ENCODE measurements at regions not wholly inside any gene's neighbourhood (a gene's known extent, or its start where the extent isn't known, plus 50 kb on each side); places are given as distances from the start of the nearest gene placed in this dataset.

DNA sequence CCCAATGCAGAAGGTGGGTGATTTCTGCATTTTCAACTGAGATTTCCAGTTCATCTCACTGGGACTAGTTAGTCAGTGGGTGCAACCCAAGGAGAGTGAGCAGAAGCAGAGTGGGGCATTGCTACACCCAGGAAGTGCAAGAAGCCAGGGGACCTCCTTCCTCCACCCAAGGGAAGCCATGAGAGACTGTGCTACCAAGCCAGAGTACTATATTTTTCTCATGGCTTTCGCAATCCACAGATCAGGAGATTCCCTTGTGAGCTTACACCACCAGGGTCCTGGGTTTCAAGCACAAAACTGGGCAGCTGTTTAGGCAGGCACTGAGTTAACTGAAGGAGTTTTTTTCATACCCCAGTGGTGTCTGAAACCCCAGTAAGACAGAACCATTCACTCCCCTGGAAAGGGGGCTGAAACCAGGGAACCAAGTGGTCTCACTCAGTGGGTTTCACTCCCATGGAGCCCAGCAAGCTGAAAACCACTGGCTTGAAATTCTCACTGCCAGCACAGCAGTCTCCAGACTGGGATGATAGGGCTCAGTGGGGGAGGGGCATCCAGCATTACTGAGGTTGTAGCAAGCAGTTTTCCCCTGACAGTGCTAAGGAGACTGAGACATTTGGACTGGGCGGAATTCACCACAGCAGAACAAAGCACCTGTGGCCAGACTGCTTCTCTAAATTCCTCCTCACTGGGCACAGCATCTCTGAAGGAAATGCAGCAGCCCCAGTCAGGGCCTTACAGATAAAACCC lies 903.4 kb downstream of the TECRL start:
- TF ChIP-seq, protein P1, sequence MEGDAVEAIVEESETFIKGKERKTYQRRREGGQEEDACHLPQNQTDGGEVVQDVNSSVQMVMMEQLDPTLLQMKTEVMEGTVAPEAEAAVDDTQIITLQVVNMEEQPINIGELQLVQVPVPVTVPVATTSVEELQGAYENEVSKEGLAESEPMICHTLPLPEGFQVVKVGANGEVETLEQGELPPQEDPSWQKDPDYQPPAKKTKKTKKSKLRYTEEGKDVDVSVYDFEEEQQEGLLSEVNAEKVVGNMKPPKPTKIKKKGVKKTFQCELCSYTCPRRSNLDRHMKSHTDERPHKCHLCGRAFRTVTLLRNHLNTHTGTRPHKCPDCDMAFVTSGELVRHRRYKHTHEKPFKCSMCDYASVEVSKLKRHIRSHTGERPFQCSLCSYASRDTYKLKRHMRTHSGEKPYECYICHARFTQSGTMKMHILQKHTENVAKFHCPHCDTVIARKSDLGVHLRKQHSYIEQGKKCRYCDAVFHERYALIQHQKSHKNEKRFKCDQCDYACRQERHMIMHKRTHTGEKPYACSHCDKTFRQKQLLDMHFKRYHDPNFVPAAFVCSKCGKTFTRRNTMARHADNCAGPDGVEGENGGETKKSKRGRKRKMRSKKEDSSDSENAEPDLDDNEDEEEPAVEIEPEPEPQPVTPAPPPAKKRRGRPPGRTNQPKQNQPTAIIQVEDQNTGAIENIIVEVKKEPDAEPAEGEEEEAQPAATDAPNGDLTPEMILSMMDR (IDR thresholded peaks at IDR 0.05; ENCODE audit: insufficient read depth, low read depth, low read length, missing control alignments), result no peak
- no peak for DNase-seq (ENCODE audit: low read depth)
- no peak overlapping the region for H3K4me3 ChIP-seq (ENCODE audit: low read depth, low read length)

GRCh38 chr4:63493265-63493664 lies 916.0 kb downstream of the TECRL start:
- no peak for DNase-seq (ENCODE audit: low read depth)
- no peak overlapping the region for H3K4me3 ChIP-seq (ENCODE audit: low read depth, low read length)
- TF ChIP-seq, protein P1 (IDR thresholded peaks at IDR 0.05; ENCODE audit: insufficient read depth, low read depth, low read length, missing control alignments), result no peak

GRCh38 chr4:63492515-63492914 lies 916.7 kb downstream of the TECRL start:
- TF ChIP-seq, protein P1 (IDR thresholded peaks at IDR 0.05; ENCODE audit: insufficient read depth, low read depth, low read length, missing control alignments), result no peak
- H3K4me3 ChIP-seq (ENCODE audit: low read depth, low read length), result no peak overlapping the region
- DNase-seq (ENCODE audit: low read depth), result no peak

DNA sequence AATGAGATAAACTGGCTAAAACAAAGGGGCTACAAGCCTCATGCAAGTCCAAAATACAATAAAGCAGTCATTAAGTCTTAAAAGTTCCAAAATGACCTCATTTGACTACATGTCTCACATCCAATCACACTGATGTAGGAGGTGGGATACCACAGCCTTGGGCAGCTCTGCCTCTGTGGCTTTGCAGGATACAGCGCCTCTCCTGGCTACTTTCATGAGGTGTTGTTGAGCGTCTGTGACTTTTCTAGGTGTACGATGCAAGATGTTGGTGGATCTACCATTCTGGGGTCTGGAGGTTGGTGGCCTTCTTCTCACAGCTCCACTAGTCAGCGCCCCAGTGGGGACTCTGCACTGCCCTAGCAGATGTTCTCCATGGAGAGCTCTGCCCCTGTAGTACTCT lies 944.9 kb downstream of the TECRL start:
- no peak for DNase-seq (ENCODE audit: low read depth)
- no peak overlapping the region for H3K4me3 ChIP-seq (ENCODE audit: low read depth, low read length)
- TF ChIP-seq, protein P1 (IDR thresholded peaks at IDR 0.05; ENCODE audit: insufficient read depth, low read depth, low read length, missing control alignments), result no peak

DNA sequence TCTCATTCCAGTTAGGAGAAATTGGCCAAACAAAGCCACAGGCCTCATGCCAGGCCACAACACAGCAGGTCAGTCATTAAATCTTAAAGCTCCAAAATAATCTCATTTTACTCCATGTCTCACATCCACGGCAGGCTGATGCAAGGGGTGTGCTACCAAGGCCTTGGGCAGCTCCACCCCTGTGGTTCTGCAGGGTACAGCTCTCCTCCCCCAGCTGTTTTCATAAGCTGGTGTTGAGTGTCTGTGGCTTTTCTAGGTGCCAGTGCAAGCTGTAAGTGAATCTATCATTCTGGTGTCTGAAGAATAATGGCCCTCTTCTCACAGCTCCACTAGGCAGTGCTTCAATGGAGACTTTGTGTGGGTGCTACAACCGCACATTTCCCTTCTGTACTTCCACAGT lies 949.2 kb downstream of the TECRL start:
- DNase-seq (ENCODE audit: low read depth), result no peak

DNA sequence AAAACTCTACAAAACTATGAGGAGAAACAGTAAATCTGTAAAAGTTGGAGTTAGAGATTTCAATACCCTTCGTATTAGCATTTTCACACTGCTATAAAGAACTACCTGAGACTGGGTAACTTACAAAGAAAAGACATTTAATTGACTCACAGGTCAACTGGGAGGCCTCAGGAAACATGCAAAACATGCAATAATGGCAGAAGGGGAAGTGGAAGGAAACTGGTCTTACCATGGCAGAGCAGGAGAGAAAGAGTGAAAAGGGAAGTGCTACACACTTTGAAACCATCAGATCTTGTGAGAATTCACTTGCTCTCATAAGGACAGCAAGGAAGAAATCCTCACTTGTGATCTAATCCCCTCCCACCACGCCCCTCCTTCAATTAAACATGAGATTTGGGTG lies 949.9 kb downstream of the TECRL start:
- no peak overlapping the region for H3K4me3 ChIP-seq (ENCODE audit: low read depth, low read length)
- peak; percentile 1 for DNase-seq (ENCODE audit: low read depth)
- TF ChIP-seq, protein P1 (IDR thresholded peaks at IDR 0.05; ENCODE audit: insufficient read depth, low read depth, low read length, missing control alignments), result no peak

More for the DNA sequence above, 949.2 kb downstream of the TECRL start:
- TF ChIP-seq, protein P1 (IDR thresholded peaks at IDR 0.05; ENCODE audit: insufficient read depth, low read depth, low read length, missing control alignments), result no peak
- H3K4me3 ChIP-seq (ENCODE audit: low read depth, low read length), result no peak overlapping the region

- DNase-seq (ENCODE audit: low read depth), result no peak
- TF ChIP-seq, protein P1 (IDR thresholded peaks at IDR 0.05; ENCODE audit: insufficient read depth, low read depth, low read length, missing control alignments), result no peak
- H3K4me3 ChIP-seq (ENCODE audit: low read depth, low read length), result no peak overlapping the region
Observed at GRCh38 chr4:63458010-63458409, 951.2 kb downstream of the TECRL start.
